ENCODE measurements at regions not wholly inside any gene's neighbourhood (a gene's known extent, or its start where the extent isn't known, plus 50 kb on each side); places are given as distances from the start of the nearest gene placed in this dataset.
"Not testable (repeated sequence)": the region's sequence is repeated elsewhere in the genome, so short reads cannot be mapped to it uniquely, and the experiment has no call there.

DNA sequence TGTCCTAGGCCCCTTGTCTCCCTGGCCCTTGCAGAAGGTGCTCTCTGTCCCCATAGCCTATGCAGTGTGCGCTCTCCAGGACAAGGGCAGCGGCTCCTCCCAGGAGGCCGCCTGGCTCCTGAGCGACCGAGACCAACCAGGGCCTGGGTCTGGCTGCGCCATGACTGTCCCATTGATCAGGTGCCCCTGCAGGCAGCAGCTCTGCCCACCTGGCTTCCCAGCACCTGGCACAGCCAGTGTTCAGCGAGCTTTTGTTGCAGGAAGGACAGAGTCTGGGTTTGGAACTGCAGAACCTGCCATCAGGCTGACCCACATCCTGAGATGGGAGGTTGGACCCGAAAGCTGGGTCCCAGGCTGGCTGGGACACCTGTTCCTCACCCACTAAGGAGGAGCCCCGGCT, 1001.1 kb downstream of the BRD1 start:
- DNase-seq: no peak

DNA sequence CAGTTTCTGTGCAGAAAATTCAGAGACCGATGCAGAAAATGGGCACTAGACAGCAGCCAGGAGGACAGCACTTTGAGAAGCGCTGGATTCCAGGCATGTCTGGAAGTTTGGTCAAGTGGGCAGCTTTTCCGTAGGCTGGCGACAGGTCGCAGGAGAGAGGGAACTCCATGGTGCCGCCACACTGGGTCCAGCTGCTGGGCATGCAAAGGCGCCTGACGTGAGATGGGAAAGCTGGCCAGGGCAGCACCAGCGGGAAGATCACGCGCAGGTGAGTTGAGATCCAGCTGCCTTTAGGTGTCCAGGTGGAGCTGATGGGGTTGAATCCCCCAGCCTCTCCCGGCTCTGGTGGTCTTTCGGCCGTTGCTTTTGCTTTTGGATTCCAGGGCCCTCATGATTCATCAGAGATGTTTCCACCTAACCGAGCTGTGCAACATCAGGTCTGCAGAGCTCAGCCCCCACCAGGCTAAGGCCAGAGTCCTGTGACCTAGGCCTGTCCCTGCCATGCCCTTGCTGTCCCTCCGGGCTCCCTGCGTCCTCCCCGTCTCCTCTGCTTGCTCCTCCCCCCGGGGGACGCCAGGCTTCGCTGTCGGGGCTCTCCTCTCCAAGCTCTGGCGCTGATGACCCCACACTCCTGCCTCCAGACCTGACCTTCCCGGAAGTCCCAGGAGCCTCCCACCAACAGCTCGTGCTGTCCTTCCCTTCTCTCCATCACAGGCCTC, 1001.7 kb downstream of the BRD1 start:
- DNase-seq: no peak

DNA sequence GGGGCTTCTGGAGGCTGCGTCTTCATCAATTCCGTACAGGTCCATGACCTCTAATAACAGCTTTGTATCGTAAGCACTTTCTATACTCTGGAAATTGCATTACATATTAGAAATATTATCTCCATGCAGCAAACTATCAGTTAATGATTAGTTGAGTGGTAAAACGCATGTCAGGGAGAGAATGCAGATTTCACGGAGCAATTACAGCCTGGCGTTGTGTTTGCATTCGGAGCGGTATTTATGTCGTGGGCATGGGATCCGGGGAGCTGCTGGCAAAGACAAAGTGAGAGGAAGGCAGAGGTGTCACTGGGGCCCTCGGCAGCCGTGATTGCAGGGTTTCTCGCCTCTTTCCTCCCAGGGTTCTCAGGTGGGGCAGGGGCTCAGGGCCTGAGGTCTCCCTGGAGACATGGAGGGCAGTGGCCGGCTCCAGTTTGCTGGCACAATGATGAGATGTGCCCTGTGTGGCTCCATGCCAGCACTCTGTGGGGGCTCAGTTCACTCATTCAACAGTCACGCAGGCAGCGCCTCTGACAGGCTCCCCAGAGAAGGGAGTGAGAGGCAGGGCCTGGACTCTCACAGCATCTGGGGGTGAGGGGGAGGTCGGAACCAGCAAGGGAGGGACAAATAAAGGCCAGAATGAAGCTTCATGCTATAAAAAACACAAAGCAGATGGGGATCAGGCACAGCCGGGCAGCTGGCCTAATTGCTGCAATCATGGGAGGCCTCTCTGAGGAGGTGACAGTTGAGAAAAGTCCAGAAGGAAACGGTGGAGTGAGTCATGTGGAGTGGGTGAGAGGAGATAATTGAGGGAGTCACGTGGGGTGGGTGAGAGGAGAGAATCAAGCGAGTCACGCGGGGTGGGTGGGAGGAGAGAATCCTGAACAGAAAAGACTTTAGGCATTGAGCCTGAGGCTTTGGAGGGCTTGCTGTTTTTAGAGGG, 1002.7 kb downstream of the BRD1 start:
- peak; percentile 69 for DNase-seq

DNA sequence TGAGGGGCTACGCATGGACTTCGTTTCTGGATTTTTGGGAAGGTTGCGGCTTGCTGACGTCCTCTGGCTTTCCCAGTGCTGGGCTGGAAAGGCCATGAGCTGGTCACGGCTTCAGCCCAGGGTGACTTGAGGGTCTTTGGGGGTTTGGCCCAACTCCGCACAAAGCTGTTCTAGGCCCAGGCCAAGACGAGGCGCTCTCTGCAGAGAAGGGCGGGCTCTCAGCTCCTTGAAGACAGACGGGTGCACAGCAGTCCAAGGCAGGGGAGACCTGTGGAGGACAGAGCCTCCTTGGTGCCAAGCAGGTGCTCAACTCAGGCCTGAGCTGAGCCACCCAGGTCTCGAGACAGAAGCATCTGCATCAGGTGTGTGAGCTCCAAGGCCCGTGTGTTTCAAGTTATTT, 1003.7 kb downstream of the BRD1 start:
- DNase-seq: no peak

DNA sequence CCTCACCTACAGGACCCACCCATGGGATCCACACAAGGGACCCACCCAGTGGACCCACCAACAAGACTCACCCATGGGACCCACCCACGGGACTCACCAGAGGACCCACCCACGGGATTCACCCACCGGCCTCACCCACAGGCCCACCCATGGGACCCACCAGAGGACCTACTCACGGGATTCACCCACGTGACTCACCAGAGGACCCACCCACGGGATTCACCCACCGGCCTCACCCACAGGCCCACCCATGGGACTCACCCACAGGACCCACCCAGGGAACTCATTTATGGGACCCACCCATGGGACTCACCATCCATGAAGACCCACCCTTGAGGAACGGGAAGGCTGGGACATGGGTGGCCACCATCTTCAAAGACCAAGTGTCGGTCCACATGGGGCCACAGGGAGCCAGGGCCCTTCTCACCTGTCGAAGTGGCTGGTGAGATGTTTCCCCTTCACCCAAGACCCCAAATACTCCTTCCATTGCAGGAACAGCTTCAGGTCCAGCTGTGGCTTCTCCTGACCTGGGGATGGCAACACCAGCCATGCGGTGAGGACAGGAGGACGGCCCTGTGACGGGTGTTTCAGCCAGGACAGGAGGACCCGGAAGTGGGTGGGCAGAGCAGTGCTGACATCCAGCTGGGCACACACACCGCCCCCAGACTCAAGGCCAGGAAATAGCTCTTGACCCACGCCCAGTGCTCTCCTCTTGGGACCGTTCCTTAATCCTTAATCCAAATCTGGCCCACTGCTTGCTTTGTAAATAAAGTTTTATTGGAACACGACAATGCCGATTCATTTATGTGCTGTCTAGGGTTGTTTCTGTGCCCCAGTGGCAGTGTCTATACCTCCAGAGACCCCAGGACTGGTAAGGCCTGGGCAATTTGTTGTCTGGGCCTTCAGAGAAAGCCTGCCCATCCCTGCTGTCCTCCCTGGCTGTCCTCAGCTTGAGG, 1005.1 kb downstream of the BRD1 start:
- no peak for DNase-seq

DNA sequence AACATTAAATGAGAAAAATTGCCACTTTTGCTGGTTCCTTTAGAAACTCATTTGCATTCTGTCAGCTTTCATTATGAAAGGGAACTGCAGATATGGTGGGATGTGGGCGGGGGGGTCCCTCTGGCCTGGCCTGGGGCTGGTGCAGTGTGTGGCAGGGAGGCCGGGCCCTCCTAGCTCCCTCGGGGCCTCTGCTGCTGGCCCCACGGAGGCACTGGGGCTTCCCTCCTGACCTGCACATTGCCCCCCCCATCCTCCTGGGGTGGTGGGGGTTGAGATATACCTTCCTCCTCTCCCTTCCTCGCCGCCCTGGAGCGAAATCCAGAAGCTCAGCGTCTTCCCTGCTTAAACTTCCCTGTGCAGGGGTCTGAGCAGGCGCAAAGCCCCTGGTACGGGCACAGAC, 1005.9 kb downstream of the BRD1 start:
- DNase-seq: no peak

DNA sequence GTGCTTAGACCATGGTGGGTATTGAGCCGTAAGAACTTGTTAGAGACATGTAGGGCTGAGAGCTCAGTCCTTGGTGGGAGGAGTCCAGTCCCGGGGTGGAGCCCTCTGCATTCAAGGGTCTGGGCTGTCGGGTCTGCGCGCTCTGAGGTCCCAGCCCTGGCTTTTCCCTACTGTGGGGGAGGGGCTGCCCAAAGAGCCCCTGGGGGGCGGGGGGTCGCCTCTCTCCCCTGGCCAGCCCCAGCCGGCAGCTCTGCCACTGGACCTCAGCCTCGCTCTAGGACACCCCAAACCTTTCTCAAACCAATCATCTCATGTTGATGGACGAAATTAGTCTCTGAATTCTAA, 1006.4 kb downstream of the BRD1 start:
- DNase-seq: no peak

DNA sequence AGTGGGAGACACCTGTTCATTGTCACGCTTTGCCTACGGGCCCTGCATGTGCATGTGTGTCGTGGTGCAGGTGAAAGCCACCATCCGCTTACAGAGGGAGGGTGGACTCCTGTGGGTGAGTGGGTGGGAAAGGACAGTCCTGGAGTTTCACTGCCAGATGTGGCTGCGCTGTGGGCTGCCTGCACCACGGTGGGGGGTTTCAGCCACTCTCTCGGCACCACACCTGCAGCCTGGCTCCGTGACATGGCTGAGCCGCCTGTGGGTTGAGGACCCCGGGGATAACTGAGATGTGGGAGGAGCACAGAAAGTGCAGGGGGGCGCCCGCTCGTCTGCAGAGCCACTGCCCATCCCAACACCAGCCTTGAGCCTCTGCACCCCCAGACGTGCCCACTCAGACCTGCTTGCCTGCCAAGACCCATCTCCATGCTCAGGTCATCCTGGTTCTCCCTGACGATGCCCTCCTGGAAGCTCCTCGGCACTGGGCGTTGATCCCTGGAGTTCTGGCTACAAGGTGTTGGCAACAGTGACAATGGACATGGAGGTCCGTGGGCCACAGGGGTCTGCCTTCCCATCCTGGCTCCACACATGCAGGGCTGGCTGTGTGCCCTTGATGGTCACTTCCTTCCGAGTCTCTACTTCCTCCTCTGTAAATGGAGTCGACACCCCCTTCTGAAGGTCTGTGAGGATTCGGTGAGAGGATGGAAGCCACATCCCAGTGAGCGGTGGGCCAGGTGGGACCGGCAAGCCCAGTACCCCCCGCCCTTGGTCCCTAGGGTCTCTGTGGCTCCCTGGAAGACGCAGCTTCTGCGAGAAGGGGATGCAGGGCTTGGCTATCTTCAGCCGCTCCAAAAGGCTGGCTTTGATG, 1007.0 kb downstream of the BRD1 start:
- DNase-seq: no peak

DNA sequence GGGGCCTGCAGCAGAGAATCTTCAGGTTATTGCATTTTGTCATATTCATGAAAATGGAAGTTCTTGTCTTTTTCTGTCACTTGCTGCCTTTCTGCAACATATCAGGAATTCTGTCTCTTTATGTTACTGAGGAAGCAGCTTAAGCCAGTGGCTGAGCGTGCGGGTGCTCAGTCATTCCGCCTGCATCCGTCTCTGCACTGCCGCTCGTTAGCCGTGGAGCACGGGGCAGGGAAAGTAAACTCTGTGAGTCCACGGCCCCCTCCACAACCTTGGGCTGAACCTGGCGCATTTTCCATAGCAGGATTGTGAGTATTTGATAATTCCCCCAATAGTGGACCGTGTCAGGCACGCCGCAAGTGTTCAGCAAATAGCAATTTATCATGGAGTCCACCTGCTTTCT, 1007.7 kb downstream of the BRD1 start:
- DNase-seq: no peak

DNA sequence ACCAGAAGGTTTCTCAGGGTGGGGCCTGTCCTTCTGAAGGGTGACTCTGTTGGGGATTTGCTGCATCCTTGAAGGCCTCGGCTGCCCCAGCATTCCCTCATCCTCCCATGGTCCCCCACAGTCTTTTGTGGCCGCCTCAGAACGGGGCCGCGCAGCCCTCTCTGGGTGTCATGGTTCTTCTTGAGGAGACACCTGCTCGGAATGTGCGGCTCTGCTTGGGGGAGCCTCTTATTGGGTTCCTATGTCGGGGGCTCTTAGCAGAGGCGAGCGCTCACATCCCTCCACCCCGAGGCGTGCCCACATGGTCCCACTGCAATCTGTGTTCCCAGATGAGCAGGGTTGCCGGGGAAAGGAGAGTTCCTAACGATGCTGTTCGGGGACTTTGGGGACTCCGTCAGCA, 1008.4 kb downstream of the BRD1 start:
- no peak for DNase-seq

DNA sequence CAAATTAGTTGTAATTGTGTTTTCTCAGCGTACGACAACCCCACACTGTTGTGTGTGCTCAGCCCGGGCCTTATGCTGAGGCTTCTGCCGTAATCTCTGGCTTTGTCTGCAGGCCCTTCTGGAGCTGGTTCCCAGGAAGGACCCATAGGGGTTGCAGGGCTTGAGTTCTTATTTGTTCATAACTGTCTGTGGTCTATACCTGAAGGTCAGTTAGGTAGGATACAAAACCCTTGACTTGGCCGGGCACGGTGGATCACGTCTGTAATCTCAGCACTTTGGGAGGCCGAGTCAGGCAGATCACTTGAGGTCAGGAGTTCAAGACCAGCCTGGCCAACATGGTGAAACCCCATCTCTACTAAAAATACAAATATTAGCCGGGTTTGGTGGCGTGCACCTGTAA, 1010.2 kb downstream of the BRD1 start:
- DNase-seq: not testable (repeated sequence)

DNA sequence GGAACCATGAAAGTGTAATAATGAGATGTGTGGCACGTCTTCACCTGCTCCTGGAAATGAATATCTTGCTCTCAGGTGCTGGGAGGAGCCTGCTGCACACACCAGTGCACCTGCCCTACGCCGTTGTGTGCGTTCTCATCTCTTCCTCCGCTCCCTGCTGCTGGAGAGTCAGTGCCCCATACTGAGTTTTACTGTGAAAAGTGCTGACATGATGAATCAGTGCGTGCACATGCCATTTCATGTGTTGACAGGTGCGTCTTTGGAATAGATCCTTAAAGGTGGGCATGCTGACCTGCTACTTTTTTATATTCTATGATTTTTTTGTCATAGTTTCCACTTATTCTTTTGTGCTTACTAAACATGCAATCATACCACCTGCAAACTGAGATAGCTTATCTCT, 1015.8 kb downstream of the BRD1 start:
- peak; percentile 59 for DNase-seq

DNA sequence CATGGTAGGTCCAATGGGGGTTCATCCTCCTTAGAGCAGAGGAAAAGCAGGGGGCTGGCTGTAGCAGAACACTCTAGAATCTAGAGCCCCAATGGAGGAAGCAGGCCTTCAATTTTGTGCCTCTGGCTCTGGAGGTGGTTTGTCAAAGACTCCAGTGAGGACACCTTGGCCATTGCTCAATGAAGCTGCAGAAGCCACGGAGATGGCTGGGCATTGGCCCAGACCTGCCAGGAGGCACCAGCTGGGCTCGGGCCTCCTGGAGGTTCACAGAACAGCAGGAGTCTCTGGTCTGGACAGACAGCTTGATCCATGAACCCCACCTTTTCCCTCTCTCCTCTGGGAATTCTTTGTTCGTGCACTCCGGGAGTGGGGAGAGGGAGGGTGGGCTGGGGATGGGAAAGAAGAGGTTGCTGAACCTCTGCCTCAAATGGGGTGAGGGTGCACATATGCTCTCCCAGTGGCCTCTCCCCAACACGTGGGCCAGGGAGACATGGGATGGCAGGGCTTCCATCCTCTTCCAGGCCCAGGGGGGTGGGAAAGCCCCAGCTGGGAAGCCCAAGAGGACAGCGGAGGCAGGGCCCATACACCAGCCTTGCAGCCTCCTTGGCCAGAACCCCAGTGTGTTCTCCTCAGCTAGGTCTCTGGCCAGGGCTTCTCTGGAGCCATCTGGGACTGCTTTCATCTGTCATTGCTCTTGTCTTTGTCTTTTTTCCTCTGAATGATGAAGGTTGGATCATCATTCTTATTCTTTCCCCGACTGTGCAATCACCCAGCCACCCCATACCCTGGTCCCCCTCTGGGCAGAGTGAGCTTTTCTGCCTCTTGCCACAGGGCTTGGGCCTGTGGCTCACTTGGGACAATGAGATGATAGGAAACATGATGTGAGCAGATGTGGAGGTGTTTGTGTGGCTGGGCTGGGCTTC, 1019.4 kb downstream of the BRD1 start:
- DNase-seq: no peak

DNA sequence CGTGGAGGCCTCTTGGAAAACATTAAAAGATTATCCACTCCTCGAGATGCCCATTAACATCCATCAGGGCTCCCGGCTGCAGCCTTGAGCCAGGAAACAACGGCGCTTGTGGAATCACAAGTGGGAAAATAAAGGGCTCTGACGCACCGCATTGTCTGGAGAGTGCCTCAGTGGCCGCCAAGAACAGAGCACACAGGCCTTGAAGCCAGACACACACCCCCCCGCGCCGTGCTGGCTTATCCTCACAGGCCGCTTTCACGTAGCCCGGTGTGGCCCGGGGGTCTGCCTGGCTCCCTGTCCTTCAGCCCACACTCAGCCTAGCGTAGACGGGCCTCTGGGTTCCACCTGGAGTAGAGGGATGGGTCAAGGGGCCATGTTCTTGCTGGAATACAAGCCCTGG, 1020.5 kb downstream of the BRD1 start:
- DNase-seq: no peak

DNA sequence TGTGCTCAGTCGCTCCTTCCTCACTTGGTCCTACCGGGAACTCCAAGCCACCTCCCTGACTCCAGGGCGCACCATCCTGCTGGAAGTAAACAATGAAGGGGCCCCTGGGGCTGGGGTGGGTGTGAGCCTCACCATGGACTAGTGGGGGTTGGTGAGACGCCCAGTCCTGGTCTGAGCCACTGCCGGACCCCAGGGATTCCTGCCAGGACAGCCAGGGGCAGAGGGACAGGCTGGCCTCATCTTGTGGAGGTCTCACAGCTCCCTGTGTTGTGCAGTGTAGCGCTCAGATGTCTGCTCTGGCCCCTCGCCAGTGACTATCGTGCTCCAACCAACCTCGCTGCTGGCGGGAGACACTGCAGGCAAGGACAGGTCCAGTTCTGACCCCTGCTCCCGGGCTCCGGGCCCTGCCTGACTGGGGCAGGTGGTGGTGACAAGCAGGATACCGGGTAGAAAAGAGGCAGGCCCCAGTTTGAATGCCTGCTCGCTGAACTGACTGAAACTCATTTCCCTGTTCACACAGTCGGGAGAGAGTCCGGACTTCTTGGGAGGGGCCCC, 1021.4 kb downstream of the BRD1 start:
- DNase-seq: no peak

DNA sequence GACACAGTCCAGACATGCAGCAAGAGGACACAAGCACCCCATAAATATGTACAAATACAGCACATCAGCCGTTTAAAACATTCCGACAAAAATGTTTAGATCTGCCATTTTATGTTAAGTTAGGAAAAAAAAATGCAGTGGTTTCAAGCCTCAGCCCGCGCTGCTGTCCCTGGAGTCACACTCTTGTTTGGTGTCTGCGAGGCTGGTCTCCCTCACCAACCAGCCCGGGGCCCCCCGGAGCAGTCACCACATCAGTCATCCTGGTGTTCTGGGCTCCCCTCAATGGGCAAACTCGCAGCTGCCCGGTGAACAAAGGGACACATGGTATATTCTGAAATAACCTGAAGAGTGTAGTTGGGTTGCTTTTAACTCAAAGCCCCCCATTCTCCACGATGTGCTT, 1022.2 kb downstream of the BRD1 start:
- DNase-seq: no peak

DNA sequence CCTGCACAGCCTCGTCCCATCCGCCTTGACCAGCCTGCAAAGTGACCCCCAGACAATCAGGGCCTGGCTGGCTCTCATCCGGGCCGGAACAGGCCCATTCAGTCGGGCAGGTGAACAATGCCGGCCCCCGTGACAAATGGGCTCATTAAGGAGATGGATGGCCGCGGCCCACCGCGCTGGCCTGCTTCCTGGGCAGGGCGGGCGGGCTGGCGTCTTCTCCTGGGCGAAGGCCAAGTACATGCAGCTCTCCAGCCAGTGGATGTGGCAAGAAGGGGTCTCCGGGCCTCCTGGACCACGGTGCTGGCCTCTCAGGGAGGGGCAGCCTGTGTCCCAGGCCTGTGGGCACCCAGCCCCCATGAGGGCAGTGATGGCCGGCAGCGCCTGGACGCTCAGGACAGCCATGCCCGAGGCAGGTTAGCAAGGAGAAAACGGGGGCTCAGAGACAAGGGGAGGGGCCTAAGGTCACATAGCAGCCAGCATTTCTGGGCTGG, 1022.8 kb downstream of the BRD1 start:
- no peak for DNase-seq

DNA sequence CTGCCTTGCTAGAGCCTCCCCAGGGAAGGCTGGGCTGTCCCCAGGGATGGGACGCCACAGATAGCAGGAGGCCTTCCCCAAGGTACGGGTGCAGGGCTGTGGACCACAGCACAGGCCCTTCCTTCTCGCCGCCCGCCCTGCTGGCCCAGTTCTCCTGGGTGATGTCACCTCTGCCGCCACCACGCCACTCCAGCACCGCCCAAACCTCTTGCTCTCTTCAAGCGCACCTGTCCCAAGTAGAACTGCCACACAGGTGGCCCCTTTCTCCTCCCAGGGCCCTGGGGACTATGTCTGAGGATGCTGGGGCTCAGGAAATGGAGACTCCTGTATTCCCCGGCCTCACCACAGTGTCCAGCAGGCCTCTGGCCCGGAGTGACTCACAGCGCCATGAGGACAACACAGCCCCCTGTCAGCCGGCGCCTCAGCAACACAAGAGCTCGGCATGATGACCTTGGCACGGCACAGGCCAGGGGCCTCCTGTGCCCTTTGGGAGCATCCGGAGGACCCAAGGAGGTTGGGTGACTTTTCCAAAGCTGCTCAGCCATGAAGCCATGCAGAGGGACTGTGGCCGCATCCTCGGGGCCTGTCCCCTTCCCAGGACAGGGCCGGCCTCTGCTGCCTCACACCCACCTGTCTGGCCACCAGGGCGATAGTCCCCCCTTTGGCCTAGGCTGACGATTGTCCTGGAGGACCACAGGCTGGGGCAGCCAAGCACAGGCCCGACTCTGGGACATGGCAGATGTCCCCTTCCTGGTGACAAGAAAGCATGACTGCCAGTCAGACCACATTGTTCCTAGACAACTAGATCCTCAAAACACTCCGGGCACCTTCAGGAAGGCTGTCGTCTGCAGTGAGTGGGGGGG, 1023.5 kb downstream of the BRD1 start:
- DNase-seq: no peak

DNA sequence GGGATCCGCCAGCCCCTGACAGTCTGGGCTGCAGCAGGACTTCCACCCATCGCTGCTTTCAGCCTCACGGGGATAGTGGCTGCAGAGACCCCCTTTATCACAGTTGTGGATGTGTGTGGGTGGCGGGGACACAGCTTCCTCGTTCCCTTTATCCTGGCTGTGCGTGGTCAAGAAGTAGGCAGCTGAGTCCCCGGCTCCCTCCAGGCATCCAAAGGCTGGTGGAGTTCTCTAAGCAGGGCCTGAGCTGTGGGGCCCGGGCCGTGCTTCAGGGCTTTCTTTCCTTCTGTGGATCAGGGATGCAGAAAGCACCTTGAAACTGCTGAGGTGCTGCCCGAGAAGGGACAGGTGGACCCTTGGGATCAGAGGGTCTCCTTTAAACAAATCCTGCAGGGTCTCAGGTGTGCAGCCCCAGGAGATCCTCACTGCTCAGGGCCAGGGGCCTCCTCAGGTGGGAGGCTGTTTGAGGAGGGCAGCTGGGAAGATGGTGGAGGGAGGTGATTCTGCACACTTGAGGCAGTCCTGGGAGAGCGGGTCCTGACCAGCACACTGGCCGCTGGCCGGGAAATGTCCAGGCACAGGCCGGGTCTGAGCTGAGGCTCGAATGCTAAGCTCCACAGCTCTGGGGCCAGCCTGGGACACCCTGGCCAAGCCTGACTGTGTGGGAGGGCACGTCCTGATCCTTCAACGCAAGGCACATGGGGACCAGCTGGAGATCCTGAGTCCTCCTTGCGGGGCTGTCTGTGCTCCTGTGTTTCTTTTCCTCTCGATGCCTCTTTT, 1024.3 kb downstream of the BRD1 start:
- DNase-seq: no peak
